ENCODE measurements at regions not wholly inside any gene's neighbourhood (a gene's known extent, or its start where the extent isn't known, plus 50 kb on each side); places are given as distances from the start of the nearest gene placed in this dataset.
"Not testable (repeated sequence)": the region's sequence is repeated elsewhere in the genome, so short reads cannot be mapped to it uniquely, and the experiment has no call there.

- Mint-ChIP-seq H3K9me3 (peaks cover 1 to 9% (median 5%) of the 10 kb centered on the region in 6 donors), H3K4me1 (peaks cover 0 to 6% of the 10 kb centered on the region in 2 donors), H3K36me3 (no peaks in the 10 kb centered on the region), H3K27ac (no peak overlapping the region), H3K4me3 (no peak overlapping the region), H3K27me3 (ENCODE audit: low read depth in 3 of 3) (peaks cover 2 to 3% (median 2%) of the 10 kb centered on the region in 3 donors)
- no peak for DNase-seq
Observed at GRCh38 chr1:221045151-221045550, 165.9 kb downstream of the HLX start.

- Mint-ChIP-seq H3K27me3 (ENCODE audit: low read depth in 3 of 3) (peaks cover 2 to 4% (median 2%) of the 10 kb centered on the region in 3 donors), H3K4me1 (peaks cover 0 to 6% of the 10 kb centered on the region in 2 donors), H3K27ac (no peak overlapping the region), H3K4me3 (no peak overlapping the region), H3K36me3 (no peaks in the 10 kb centered on the region), H3K9me3 (peaks cover 3 to 19% (median 7%) of the 10 kb centered on the region in 6 donors)
- DNase-seq = no peak
Observed at GRCh38 chr1:221045842-221046831, 166.9 kb downstream of the HLX start.

- H3K4me3 Mint-ChIP-seq; H3K27me3 Mint-ChIP-seq (ENCODE audit: low read depth in 3 of 3); H3K36me3 Mint-ChIP-seq; H3K4me1 Mint-ChIP-seq; H3K27ac Mint-ChIP-seq; DNase-seq: not testable (repeated sequence)
- peaks cover 3 to 19% (median 7%) of the 10 kb centered on the region in 6 donors for H3K9me3 Mint-ChIP-seq
Observed at GRCh38 chr1:221051391-221051790, 172.1 kb downstream of the HLX start.

- no peaks in the 10 kb centered on the region for H3K36me3 Mint-ChIP-seq
- no peak overlapping the region for H3K4me3 Mint-ChIP-seq
- H3K9me3 Mint-ChIP-seq = peaks cover 1 to 15% (median 5%) of the 10 kb centered on the region in 6 donors
- DNase-seq = no peak
- no peak overlapping the region for H3K27ac Mint-ChIP-seq
- H3K27me3 Mint-ChIP-seq (ENCODE audit: low read depth in 3 of 3) = peaks cover 2 to 3% (median 2%) of the 10 kb centered on the region in 3 donors
- no peaks in the 10 kb centered on the region for H3K4me1 Mint-ChIP-seq
Observed at GRCh38 chr1:221053889-221054288, 174.6 kb downstream of the HLX start.

- H3K27ac Mint-ChIP-seq = no peak overlapping the region
- H3K4me3 Mint-ChIP-seq = no peak overlapping the region
- no peaks in the 10 kb centered on the region for H3K4me1 Mint-ChIP-seq
- H3K9me3 Mint-ChIP-seq = peaks cover 0 to 7% (median under 1%) of the 10 kb centered on the region in 6 donors
- DNase-seq = no peak
- peaks cover 0 to 2% (median 0%) of the 10 kb centered on the region in 3 donors for H3K27me3 Mint-ChIP-seq (ENCODE audit: low read depth in 3 of 3)
- no peaks in the 10 kb centered on the region for H3K36me3 Mint-ChIP-seq
Observed at GRCh38 chr1:221059506-221059905, 180.3 kb downstream of the HLX start.

- Mint-ChIP-seq H3K9me3 (peaks cover 0 to 7% (median 0%) of the 10 kb centered on the region in 6 donors), H3K4me1 (no peaks in the 10 kb centered on the region), H3K27ac (no peak overlapping the region), H3K4me3 (no peak overlapping the region), H3K27me3 (ENCODE audit: low read depth in 3 of 3) (peaks cover 0 to 2% (median 0%) of the 10 kb centered on the region in 3 donors), H3K36me3 (no peaks in the 10 kb centered on the region)
- no peak for DNase-seq
Observed at GRCh38 chr1:221063651-221064050, 184.4 kb downstream of the HLX start.

- H3K36me3 Mint-ChIP-seq = no peaks in the 10 kb centered on the region
- no peaks in the 10 kb centered on the region for H3K4me1 Mint-ChIP-seq
- no peak overlapping the region for H3K27ac Mint-ChIP-seq
Observed at GRCh38 chr1:221066351-221067001, 187.2 kb downstream of the HLX start.

GRCh38 chr1:221067721-221068120 is 188.5 kb downstream of the HLX start:
- peaks cover 0 to 7% (median 0%) of the 10 kb centered on the region in 6 donors for H3K9me3 Mint-ChIP-seq
- H3K4me3 Mint-ChIP-seq = no peak overlapping the region
- no peak for DNase-seq
- no peaks in the 10 kb centered on the region for H3K27me3 Mint-ChIP-seq (ENCODE audit: low read depth in 3 of 3)
- no peak overlapping the region for H3K27ac Mint-ChIP-seq
- H3K36me3 Mint-ChIP-seq = no peaks in the 10 kb centered on the region
- H3K4me1 Mint-ChIP-seq = no peaks in the 10 kb centered on the region

More at GRCh38 chr1:221066351-221067001, 187.2 kb downstream of the HLX start:
- H3K27me3 Mint-ChIP-seq (ENCODE audit: low read depth in 3 of 3) = no peaks in the 10 kb centered on the region
- no peak overlapping the region for H3K4me3 Mint-ChIP-seq
- no peak for DNase-seq
- peaks cover 0 to 7% (median 0%) of the 10 kb centered on the region in 6 donors for H3K9me3 Mint-ChIP-seq

GRCh38 chr1:221069178-221069903 is 190.1 kb downstream of the HLX start:
- Mint-ChIP-seq H3K27me3 (ENCODE audit: low read depth in 3 of 3) (no peaks in the 10 kb centered on the region), H3K4me3 (no peak overlapping the region), H3K4me1 (no peaks in the 10 kb centered on the region), H3K27ac (no peak overlapping the region), H3K9me3 (peaks cover 0 to 2% (median 0%) of the 10 kb centered on the region in 6 donors), H3K36me3 (no peaks in the 10 kb centered on the region)
- DNase-seq = no peak

GRCh38 chr1:221069986-221070385 is 190.7 kb downstream of the HLX start:
- no peaks in the 10 kb centered on the region for H3K36me3 Mint-ChIP-seq
- no peak overlapping the region for H3K4me3 Mint-ChIP-seq
- H3K27ac Mint-ChIP-seq = no peak overlapping the region
- H3K4me1 Mint-ChIP-seq = no peaks in the 10 kb centered on the region
- no peak for DNase-seq
- H3K9me3 Mint-ChIP-seq = peaks cover 0 to 2% (median 0%) of the 10 kb centered on the region in 6 donors
- peaks cover 0 to 2% (median 0%) of the 10 kb centered on the region in 3 donors for H3K27me3 Mint-ChIP-seq (ENCODE audit: low read depth in 3 of 3)

- Mint-ChIP-seq H3K4me3 (no peak overlapping the region), H3K27me3 (ENCODE audit: low read depth in 3 of 3) (peaks cover 0 to 3% (median 2%) of the 10 kb centered on the region in 3 donors), H3K9me3 (peaks cover 0 to 2% (median 0%) of the 10 kb centered on the region in 6 donors), H3K4me1 (no peaks in the 10 kb centered on the region), H3K27ac (no peak overlapping the region), H3K36me3 (no peaks in the 10 kb centered on the region)
- DNase-seq = no peak
Observed at GRCh38 chr1:221071777-221072176, 192.5 kb downstream of the HLX start.

GRCh38 chr1:221072214-221072613 is 193.0 kb downstream of the HLX start:
- Mint-ChIP-seq H3K9me3 (peaks cover 0 to 2% (median 0%) of the 10 kb centered on the region in 6 donors), H3K27ac (no peak overlapping the region), H3K4me1 (no peaks in the 10 kb centered on the region), H3K4me3 (no peak overlapping the region), H3K36me3 (no peaks in the 10 kb centered on the region), H3K27me3 (ENCODE audit: low read depth in 3 of 3) (peaks cover 0 to 3% (median 2%) of the 10 kb centered on the region in 3 donors)
- no peak for DNase-seq

- Mint-ChIP-seq H3K27ac (no peak overlapping the region), H3K4me1 (no peaks in the 10 kb centered on the region), H3K27me3 (ENCODE audit: low read depth in 3 of 3) (peaks cover 0 to 3% (median 2%) of the 10 kb centered on the region in 3 donors), H3K9me3 (peaks cover 0 to 2% (median 0%) of the 10 kb centered on the region in 6 donors), H3K36me3 (no peaks in the 10 kb centered on the region), H3K4me3 (no peak overlapping the region)
- DNase-seq = no peak
Observed at GRCh38 chr1:221074332-221074731, 195.1 kb downstream of the HLX start.

Measured in immature natural killer cell (primary cell).